ENCODE measurements at regions not wholly inside any gene's neighbourhood (a gene's known extent, or its start where the extent isn't known, plus 50 kb on each side); places are given as distances from the start of the nearest gene placed in this dataset.

DNA sequence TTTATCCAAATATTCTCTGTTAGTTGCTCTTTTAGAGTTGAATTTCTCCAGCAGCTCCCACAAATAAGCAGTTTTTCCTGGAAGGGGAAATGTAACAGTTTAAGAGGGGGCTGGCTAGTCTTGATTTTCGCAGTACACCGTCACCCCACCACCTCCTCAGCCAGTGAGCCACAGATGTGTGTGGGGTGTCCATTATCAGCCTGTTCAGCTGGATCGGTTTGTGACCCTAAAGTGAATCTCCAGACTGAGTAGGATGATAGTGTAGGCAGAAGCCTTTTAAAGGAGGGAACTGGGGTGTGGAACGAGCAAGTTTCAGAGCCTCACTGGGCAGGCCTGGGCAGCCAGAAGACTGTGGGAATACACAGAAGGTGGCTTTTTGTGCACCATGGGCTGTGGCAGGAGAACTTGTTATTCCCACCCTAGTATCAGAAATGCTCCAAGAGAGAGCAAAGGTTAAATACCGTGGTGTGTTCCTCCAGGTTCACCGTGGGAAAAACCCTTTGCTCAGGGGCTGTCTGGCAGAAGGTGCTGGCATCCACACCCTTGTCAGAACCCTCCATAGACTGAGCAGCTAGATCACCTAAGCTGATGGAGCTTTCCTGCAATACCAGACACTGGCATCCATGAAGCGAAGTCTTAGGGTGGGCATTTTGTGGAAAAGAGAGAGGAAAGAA is 230.9 kb upstream of the MOCS1 start:
- TF ChIP-seq, protein P1, sequence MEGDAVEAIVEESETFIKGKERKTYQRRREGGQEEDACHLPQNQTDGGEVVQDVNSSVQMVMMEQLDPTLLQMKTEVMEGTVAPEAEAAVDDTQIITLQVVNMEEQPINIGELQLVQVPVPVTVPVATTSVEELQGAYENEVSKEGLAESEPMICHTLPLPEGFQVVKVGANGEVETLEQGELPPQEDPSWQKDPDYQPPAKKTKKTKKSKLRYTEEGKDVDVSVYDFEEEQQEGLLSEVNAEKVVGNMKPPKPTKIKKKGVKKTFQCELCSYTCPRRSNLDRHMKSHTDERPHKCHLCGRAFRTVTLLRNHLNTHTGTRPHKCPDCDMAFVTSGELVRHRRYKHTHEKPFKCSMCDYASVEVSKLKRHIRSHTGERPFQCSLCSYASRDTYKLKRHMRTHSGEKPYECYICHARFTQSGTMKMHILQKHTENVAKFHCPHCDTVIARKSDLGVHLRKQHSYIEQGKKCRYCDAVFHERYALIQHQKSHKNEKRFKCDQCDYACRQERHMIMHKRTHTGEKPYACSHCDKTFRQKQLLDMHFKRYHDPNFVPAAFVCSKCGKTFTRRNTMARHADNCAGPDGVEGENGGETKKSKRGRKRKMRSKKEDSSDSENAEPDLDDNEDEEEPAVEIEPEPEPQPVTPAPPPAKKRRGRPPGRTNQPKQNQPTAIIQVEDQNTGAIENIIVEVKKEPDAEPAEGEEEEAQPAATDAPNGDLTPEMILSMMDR (IDR thresholded peaks at IDR 0.05; ENCODE audit: low read depth, low read length) = no peak
- no peak for TF ChIP-seq EZH2phosphoT487 (IDR thresholded peaks at IDR 0.05; ENCODE audit: low read depth)
